Ishikawa (cell line): ENCODE measurements at regions not wholly inside any gene's neighbourhood (a gene's known extent, or its start where the extent isn't known, plus 50 kb on each side); places are given as distances from the start of the nearest gene placed in this dataset.

Source experiments
- CEBPB ChIP-seq: IDR thresholded peaks from 2 replicates; pipeline ENCODE4 v1.6.1; 2012
- CREB1 ChIP-seq: IDR thresholded peaks from 2 replicates; pipeline ENCODE4 v1.6.1; 2012; ENCODE audit warnings: low read depth
- EGR1 ChIP-seq: IDR thresholded peaks from 2 replicates; pipeline ENCODE4 v1.6.1; 2012
- EP300 ChIP-seq: IDR thresholded peaks from 2 replicates; pipeline ENCODE4 v1.6.1; 2012; ENCODE audit warnings: borderline replicate concordance
- FOXM1 ChIP-seq: IDR thresholded peaks from 2 replicates; pipeline ENCODE4 v1.6.1; 2012; ENCODE audit warnings: low read depth, borderline replicate concordance
- MAX ChIP-seq: IDR thresholded peaks from 2 replicates; pipeline ENCODE4 v1.6.1; 2012
- NFIC ChIP-seq: IDR thresholded peaks from 2 replicates; pipeline ENCODE4 v1.6.1; 2012
- RAD21 ChIP-seq: IDR thresholded peaks from 2 replicates; pipeline ENCODE4 v1.6.1; 2012; ENCODE audit warnings: low read depth
- TAF1 ChIP-seq: IDR thresholded peaks from 2 replicates; pipeline ENCODE4 v1.6.1; 2012; ENCODE audit warnings: low read depth, mild to moderate bottlenecking
- TCF12 ChIP-seq: IDR thresholded peaks from 2 replicates; pipeline ENCODE4 v1.6.1; 2012; ENCODE audit warnings: low read depth
- TEAD4 ChIP-seq: IDR thresholded peaks from 2 replicates; pipeline ENCODE4 v1.6.1; 2012
- USF1 ChIP-seq: IDR thresholded peaks from 2 replicates; pipeline ENCODE4 v1.6.1; 2012
- YY1 ChIP-seq: IDR thresholded peaks from 2 replicates; pipeline ENCODE4 v1.6.1; 2012; ENCODE audit warnings: low read depth
- ZBTB7A ChIP-seq: IDR thresholded peaks from 2 replicates; pipeline ENCODE4 v1.6.1; 2012; ENCODE audit warnings: low read depth
- TF ChIP-seq, protein P1 (sequence below): IDR thresholded peaks from 2 replicates; pipeline ENCODE4 v1.6.1; 2012; ENCODE audit warnings: low read depth, mild to moderate bottlenecking

- no peak for TF ChIP-seq NFIC
- no peak for TF ChIP-seq USF1
- no peak for TF ChIP-seq TAF1
- no peak for TF ChIP-seq EGR1
- no peak for TF ChIP-seq CREB1
- TF ChIP-seq, protein P1, sequence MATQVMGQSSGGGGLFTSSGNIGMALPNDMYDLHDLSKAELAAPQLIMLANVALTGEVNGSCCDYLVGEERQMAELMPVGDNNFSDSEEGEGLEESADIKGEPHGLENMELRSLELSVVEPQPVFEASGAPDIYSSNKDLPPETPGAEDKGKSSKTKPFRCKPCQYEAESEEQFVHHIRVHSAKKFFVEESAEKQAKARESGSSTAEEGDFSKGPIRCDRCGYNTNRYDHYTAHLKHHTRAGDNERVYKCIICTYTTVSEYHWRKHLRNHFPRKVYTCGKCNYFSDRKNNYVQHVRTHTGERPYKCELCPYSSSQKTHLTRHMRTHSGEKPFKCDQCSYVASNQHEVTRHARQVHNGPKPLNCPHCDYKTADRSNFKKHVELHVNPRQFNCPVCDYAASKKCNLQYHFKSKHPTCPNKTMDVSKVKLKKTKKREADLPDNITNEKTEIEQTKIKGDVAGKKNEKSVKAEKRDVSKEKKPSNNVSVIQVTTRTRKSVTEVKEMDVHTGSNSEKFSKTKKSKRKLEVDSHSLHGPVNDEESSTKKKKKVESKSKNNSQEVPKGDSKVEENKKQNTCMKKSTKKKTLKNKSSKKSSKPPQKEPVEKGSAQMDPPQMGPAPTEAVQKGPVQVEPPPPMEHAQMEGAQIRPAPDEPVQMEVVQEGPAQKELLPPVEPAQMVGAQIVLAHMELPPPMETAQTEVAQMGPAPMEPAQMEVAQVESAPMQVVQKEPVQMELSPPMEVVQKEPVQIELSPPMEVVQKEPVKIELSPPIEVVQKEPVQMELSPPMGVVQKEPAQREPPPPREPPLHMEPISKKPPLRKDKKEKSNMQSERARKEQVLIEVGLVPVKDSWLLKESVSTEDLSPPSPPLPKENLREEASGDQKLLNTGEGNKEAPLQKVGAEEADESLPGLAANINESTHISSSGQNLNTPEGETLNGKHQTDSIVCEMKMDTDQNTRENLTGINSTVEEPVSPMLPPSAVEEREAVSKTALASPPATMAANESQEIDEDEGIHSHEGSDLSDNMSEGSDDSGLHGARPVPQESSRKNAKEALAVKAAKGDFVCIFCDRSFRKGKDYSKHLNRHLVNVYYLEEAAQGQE: no peak
- TF ChIP-seq FOXM1: no peak
- TF ChIP-seq YY1: no peak
- no peak for TF ChIP-seq EP300
- no peak for TF ChIP-seq ZBTB7A
- no peak for TF ChIP-seq RAD21
- no peak for TF ChIP-seq TEAD4
- no peak for TF ChIP-seq MAX
- TF ChIP-seq CEBPB: no peak
- TF ChIP-seq TCF12: no peak
These were observed 60.3 kb downstream of the DACT1 start for GRCh38 chr14:58697930-58698642.

DNA sequence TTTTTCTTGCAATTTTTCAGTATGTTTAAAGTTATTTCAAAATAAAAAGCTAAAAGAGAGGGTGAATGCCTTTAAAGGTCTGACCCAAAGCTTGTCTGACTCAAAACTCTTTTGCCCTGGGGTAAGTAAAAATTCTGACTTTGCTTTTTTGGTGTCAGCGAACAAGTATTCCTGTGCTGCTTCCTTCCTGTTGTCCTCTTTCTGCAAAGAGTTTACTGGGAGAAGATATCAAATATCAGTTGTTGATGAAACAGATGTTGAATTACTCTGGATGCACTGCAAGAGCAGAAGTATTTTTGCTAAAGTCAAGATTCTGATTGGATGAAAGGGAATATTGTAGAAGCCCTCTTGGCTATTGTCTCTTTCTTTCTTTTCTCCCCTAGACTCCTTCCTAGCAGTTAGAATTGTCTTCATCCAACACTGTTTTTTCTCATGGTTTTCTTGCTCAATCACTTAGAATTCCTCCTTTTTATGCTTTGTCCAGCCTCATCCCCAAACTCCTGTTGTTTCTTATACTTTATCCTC is 62.0 kb downstream of the DACT1 start:
- no peak for TF ChIP-seq CEBPB
- TF ChIP-seq ZBTB7A: no peak
- TF ChIP-seq TEAD4: no peak

DNA sequence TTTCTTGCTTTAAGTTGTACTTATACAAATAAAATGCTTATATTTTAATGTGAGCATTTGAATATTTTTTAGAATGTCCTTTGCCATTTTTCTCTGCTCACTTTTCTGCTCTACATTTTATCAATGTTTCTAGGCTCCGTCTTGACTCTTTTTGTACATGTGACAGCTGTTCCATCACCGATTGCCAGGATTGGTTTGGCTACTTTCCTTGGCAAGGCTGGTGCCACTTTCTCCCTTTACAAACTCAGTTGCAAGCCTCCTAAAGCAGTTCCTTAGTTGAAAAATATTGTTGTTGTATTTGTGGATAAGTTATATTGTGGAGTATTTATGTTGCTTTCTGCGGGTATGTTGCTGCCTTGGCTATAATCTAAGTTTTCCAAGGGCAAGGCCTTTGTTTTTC is 63.4 kb downstream of the DACT1 start:
- no peak for TF ChIP-seq FOXM1
- TF ChIP-seq, protein P1: no peak

- no peak for TF ChIP-seq ZBTB7A
- TF ChIP-seq TEAD4: no peak
- no peak for TF ChIP-seq YY1
- no peak for TF ChIP-seq MAX
- no peak for TF ChIP-seq NFIC
- no peak for TF ChIP-seq RAD21
- no peak for TF ChIP-seq EGR1
- TF ChIP-seq CEBPB: no peak
- TF ChIP-seq FOXM1: no peak
- TF ChIP-seq, protein P1: no peak
These were observed 63.8 kb downstream of the DACT1 start for GRCh38 chr14:58701604-58702003.

DNA sequence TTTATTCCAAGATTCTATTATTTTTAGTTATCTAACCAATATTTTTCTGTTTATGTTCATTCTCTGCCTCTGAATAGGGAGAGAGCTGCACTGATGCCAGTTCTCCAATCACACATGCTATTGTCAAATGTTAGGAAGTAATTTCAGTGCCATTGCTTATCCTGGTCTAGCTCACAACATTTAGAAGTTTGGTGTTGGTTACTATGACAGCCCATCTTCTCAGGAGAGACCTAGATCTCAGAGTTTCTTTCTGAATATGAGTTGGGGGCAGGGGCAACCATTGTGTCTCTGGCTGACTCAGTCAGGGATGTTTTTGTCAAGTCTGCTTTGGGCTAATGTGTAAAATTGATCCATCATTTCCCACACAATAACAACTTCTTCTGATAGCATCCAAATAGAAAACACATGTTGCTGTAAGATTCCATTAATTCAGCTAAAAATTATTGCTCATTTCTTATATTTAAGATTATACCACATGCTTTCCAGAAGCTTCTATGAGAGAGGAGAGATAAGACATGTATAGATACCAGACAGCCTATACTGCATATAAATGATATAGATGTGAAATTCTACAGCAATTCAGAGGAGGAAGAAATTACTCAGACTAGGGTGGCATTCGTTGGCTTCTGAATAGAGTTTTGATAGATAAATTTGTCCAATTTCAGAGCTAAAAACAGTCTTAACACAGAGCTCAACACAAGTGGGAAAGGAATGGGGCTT is 64.8 kb downstream of the DACT1 start:
- TF ChIP-seq TAF1: no peak
- no peak for TF ChIP-seq CEBPB
- no peak for TF ChIP-seq NFIC
- TF ChIP-seq EGR1: no peak
- no peak for TF ChIP-seq USF1
- no peak for TF ChIP-seq ZBTB7A
- TF ChIP-seq, protein P1: no peak
- TF ChIP-seq YY1: no peak
